Naive thymus-derived CD4-positive, alpha-beta T cell (primary cell): ENCODE measurements at regions not wholly inside any gene's neighbourhood (a gene's known extent, or its start where the extent isn't known, plus 50 kb on each side); places are given as distances from the start of the nearest gene placed in this dataset.
"Not testable (repeated sequence)": the region's sequence is repeated elsewhere in the genome, so short reads cannot be mapped to it uniquely, and the experiment has no call there.

Experiments used
- ATAC-seq: fragments of 150-1000 bp; cut with Tn5 transposase; 2 replicates; pipeline ENCODE4 v1.10.0; 2021; ENCODE audit warnings: mild to moderate bottlenecking, moderate library complexity
- CTCF ChIA-PET: fragments of 350-600 bp; sonication (Branson Sonifier 250); formaldehyde crosslinking; loops from one replicate; lab custom pipeline; 2021; ENCODE audit warnings: antibody characterized with exemption; lab: Charles Lee
- POLR2A ChIA-PET: fragments of 350-600 bp; sonication (Branson Sonifier 250); formaldehyde crosslinking; loops from one replicate; lab custom pipeline; 2021; ENCODE audit warnings: antibody characterized with exemption, inconsistent platforms; lab: Charles Lee
- DNase-seq, 9 donors: peaks; one replicate each; pipeline versions ENCODE4 v3.0.0 to v3.0.0-alpha.2; 2020 to 2022; ENCODE audit warnings: mixed read lengths in 1 of 9
- H3K27ac ChIP-seq: one replicate; pipeline ENCODE4 v1.7.0; 2013; ENCODE audit warnings: mild to moderate bottlenecking, low read depth, low read length, moderate library complexity
- H3K27me3 ChIP-seq, 2 donors: one replicate each; pipeline ENCODE4 v1.7.0; 2013; ENCODE audit warnings: low read length in 2 of 2, mild to moderate bottlenecking in 2 of 2, moderate library complexity in 2 of 2; ENCODE audit not compliant: control insufficient read depth in 2 of 2, insufficient read depth in 2 of 2
- H3K36me3 ChIP-seq, 3 experiments: 1 replicate in 2 of 3; 2 replicates in 1 of 3; pipeline ENCODE4 v1.7.0; 2013; ENCODE audit warnings: low read length in 3 of 3, mild to moderate bottlenecking in 3 of 3, moderate library complexity in 1 of 3; ENCODE audit not compliant: insufficient read depth in 3 of 3, control insufficient read depth in 2 of 3
- H3K4me1 ChIP-seq, 2 donors: one replicate each; pipeline ENCODE4 v1.7.0; 2013; ENCODE audit warnings: low read length in 2 of 2, mild to moderate bottlenecking in 2 of 2, moderate library complexity in 1 of 2; ENCODE audit not compliant: control insufficient read depth in 2 of 2, insufficient read depth in 2 of 2
- H3K4me3 ChIP-seq: 2 replicates; pipeline ENCODE4 v1.7.0; 2013; ENCODE audit warnings: mild to moderate bottlenecking, low read length
- H3K9me3 ChIP-seq, 3 experiments: 1 replicate in 2 of 3; 2 replicates in 1 of 3; pipeline ENCODE4 v1.7.0; 2013; ENCODE audit warnings: low read length in 3 of 3; ENCODE audit not compliant: control insufficient read depth in 2 of 3
- H3K27ac Mint-ChIP-seq, 9 donors: one replicate each; pipeline ENCODE4 v1.8.0; 2020 to 2022; ENCODE audit warnings: mixed read lengths in 9 of 9, mild to moderate bottlenecking in 8 of 9, moderate library complexity in 5 of 9, inconsistent platforms in 2 of 9
- H3K27me3 Mint-ChIP-seq, 5 donors: one replicate each; pipeline ENCODE4 v1.8.0; 2021 to 2022; ENCODE audit warnings: mixed read lengths in 5 of 5, mild to moderate bottlenecking in 1 of 5
- H3K36me3 Mint-ChIP-seq, 5 donors: one replicate each; pipeline ENCODE4 v1.8.0; 2020 to 2022; ENCODE audit warnings: mixed read lengths in 5 of 5, mild to moderate bottlenecking in 3 of 5, inconsistent platforms in 1 of 5
- H3K4me1 Mint-ChIP-seq, 7 donors: one replicate each; pipeline ENCODE4 v1.8.0; 2020 to 2022; ENCODE audit warnings: mixed read lengths in 7 of 7, mild to moderate bottlenecking in 3 of 7, inconsistent platforms in 1 of 7
- H3K4me3 Mint-ChIP-seq, 10 donors: one replicate each; pipeline ENCODE4 v1.8.0; 2020 to 2022; ENCODE audit warnings: mild to moderate bottlenecking in 10 of 10, mixed read lengths in 10 of 10, moderate library complexity in 6 of 10, inconsistent platforms in 2 of 10
- H3K9me3 Mint-ChIP-seq, 11 donors: one replicate each; pipeline ENCODE4 v1.8.0; 2020 to 2022; ENCODE audit warnings: mixed read lengths in 11 of 11, mild to moderate bottlenecking in 4 of 11, inconsistent platforms in 1 of 11, moderate library complexity in 1 of 11
- intact Hi-C, 2 donors: fragments of 100-400 bp; cut with micrococcal nuclease; formaldehyde crosslinking; loops; one replicate each; pipeline ENCODE4 v1.15.1; 2023

GRCh38 chrX:140088438-140088837 is 123.1 kb upstream of the CXorf66 start:
- CTCF ChIA-PET: no interaction called here
- ATAC-seq: no peak
- H3K4me1 Mint-ChIP-seq: peaks cover 0 to 3% (median 0%) of the 10 kb centered on the region in 7 donors
- intact Hi-C loops: no loop called here
- no peaks in the 10 kb centered on the region for H3K36me3 ChIP-seq
- H3K9me3 Mint-ChIP-seq: no peaks in the 10 kb centered on the region
- no peaks in the 10 kb centered on the region for H3K4me1 ChIP-seq
- no peaks in the 10 kb centered on the region for H3K36me3 Mint-ChIP-seq
- POLR2A ChIA-PET: no interaction called here
- H3K9me3 ChIP-seq: no peaks in the 10 kb centered on the region
- H3K4me3 ChIP-seq: no peak overlapping the region
- H3K27me3 Mint-ChIP-seq: peaks cover 5 to 29% (median 18%) of the 10 kb centered on the region in 5 donors
- DNase-seq: no peak
- no peak overlapping the region for H3K27ac ChIP-seq
- H3K27ac Mint-ChIP-seq: no peak overlapping the region
- no peaks in the 10 kb centered on the region for H3K27me3 ChIP-seq
- H3K4me3 Mint-ChIP-seq: no peak overlapping the region

GRCh38 chrX:140087875-140088274 is 122.6 kb upstream of the CXorf66 start:
- CTCF ChIA-PET: no interaction called here
- H3K27me3 Mint-ChIP-seq: peaks cover 6 to 29% (median 17%) of the 10 kb centered on the region in 5 donors
- POLR2A ChIA-PET: no interaction called here

GRCh38 chrX:140086691-140087090 is 121.4 kb upstream of the CXorf66 start:
- Histone ChIP-seq H3K9me3 (no peaks in the 10 kb centered on the region), H3K27ac (no peak overlapping the region), H3K4me3 (no peak overlapping the region), H3K36me3 (no peaks in the 10 kb centered on the region), H3K27me3 (no peaks in the 10 kb centered on the region), H3K4me1 (no peaks in the 10 kb centered on the region)
- CTCF ChIA-PET: no interaction called here
- H3K27ac Mint-ChIP-seq: no peak overlapping the region
- DNase-seq (no peak), ATAC-seq (no peak)
- no peaks in the 10 kb centered on the region for H3K9me3 Mint-ChIP-seq
- no peak overlapping the region for H3K4me3 Mint-ChIP-seq
- H3K27me3 Mint-ChIP-seq: peaks cover 0 to 24% (median 13%) of the 10 kb centered on the region in 5 donors
- POLR2A ChIA-PET: no interaction called here
- H3K36me3 Mint-ChIP-seq: no peaks in the 10 kb centered on the region
- no peaks in the 10 kb centered on the region for H3K4me1 Mint-ChIP-seq
- intact Hi-C loops: no loop called here

More at GRCh38 chrX:140087875-140088274, 122.6 kb upstream of the CXorf66 start:
- Mint-ChIP-seq H3K4me3 (no peak overlapping the region), H3K4me1 (peaks cover 0 to 3% (median 0%) of the 10 kb centered on the region in 7 donors), H3K27ac (no peak overlapping the region), H3K9me3 (no peaks in the 10 kb centered on the region), H3K36me3 (no peaks in the 10 kb centered on the region)
- H3K4me3 ChIP-seq: no peak overlapping the region
- no peaks in the 10 kb centered on the region for H3K27me3 ChIP-seq
- ATAC-seq (no peak), DNase-seq (no peak)
- no peaks in the 10 kb centered on the region for H3K9me3 ChIP-seq
- no peaks in the 10 kb centered on the region for H3K4me1 ChIP-seq
- no peak overlapping the region for H3K27ac ChIP-seq
- intact Hi-C loops: no loop called here
- H3K36me3 ChIP-seq: no peaks in the 10 kb centered on the region

GRCh38 chrX:140074851-140075250 is 109.5 kb upstream of the CXorf66 start:
- H3K9me3 ChIP-seq, H3K36me3 ChIP-seq, H3K4me1 Mint-ChIP-seq, H3K27me3 Mint-ChIP-seq, H3K9me3 Mint-ChIP-seq, H3K36me3 Mint-ChIP-seq, DNase-seq, H3K4me1 ChIP-seq, H3K27me3 ChIP-seq, CTCF ChIA-PET, intact Hi-C loops, POLR2A ChIA-PET, H3K4me3 ChIP-seq, H3K27ac ChIP-seq, H3K4me3 Mint-ChIP-seq, ATAC-seq, H3K27ac Mint-ChIP-seq: not testable (repeated sequence)

- CTCF ChIA-PET: no interaction called here
- H3K4me1 ChIP-seq: no peaks in the 10 kb centered on the region
- H3K36me3 ChIP-seq: no peaks in the 10 kb centered on the region
- Mint-ChIP-seq H3K36me3 (no peaks in the 10 kb centered on the region), H3K4me1 (no peaks in the 10 kb centered on the region), H3K9me3 (peaks cover 0 to 1% (median 0%) of the 10 kb centered on the region in 11 donors), H3K27me3 (no peaks in the 10 kb centered on the region), H3K27ac (no peak overlapping the region), H3K4me3 (no peak overlapping the region)
- H3K27ac ChIP-seq: no peak overlapping the region
- no peaks in the 10 kb centered on the region for H3K27me3 ChIP-seq
- intact Hi-C loops: no loop called here
- no peak overlapping the region for H3K4me3 ChIP-seq
- no peaks in the 10 kb centered on the region for H3K9me3 ChIP-seq
- DNase-seq (no peak), ATAC-seq (no peak)
- POLR2A ChIA-PET: no interaction called here
These were observed 105.7 kb upstream of the CXorf66 start for GRCh38 chrX:140071037-140071436.

- H3K4me3 ChIP-seq: no peak overlapping the region
- intact Hi-C loops: no loop called here
These were observed 100.8 kb upstream of the CXorf66 start for GRCh38 chrX:140065961-140066662.

GRCh38 chrX:140064993-140065392 is 99.7 kb upstream of the CXorf66 start:
- H3K27ac Mint-ChIP-seq: no peak overlapping the region
- H3K36me3 ChIP-seq: no peaks in the 10 kb centered on the region
- H3K4me3 ChIP-seq: no peak overlapping the region
- no peak overlapping the region for H3K4me3 Mint-ChIP-seq
- no peaks in the 10 kb centered on the region for H3K36me3 Mint-ChIP-seq
- intact Hi-C loops: no loop called here
- ChIA-PET POLR2A (no interaction called here), CTCF (no interaction called here)
- no peaks in the 10 kb centered on the region for H3K27me3 ChIP-seq
- H3K9me3 Mint-ChIP-seq: peaks cover 0 to 1% (median 0%) of the 10 kb centered on the region in 11 donors
- peaks cover 0 to 2% (median 0%) of the 10 kb centered on the region in 7 donors for H3K4me1 Mint-ChIP-seq
- DNase-seq: no peak
- ATAC-seq: no peak
- no peak overlapping the region for H3K27ac ChIP-seq
- H3K27me3 Mint-ChIP-seq: no peaks in the 10 kb centered on the region
- H3K4me1 ChIP-seq: no peaks in the 10 kb centered on the region
- no peaks in the 10 kb centered on the region for H3K9me3 ChIP-seq

More at GRCh38 chrX:140065961-140066662, 100.8 kb upstream of the CXorf66 start:
- H3K27ac ChIP-seq: no peak overlapping the region
- no peaks in the 10 kb centered on the region for H3K27me3 ChIP-seq
- H3K27ac Mint-ChIP-seq: no peak overlapping the region
- H3K36me3 ChIP-seq: no peaks in the 10 kb centered on the region
- H3K4me3 Mint-ChIP-seq: no peak overlapping the region
- no peak for ATAC-seq
- H3K36me3 Mint-ChIP-seq: no peaks in the 10 kb centered on the region
- CTCF ChIA-PET: no interaction called here
- H3K9me3 Mint-ChIP-seq: peaks cover 0 to 3% (median 0%) of the 10 kb centered on the region in 11 donors
- H3K4me1 ChIP-seq: no peaks in the 10 kb centered on the region
- no peaks in the 10 kb centered on the region for H3K4me1 Mint-ChIP-seq
- no peak for DNase-seq
- H3K27me3 Mint-ChIP-seq: no peaks in the 10 kb centered on the region
- H3K9me3 ChIP-seq: no peaks in the 10 kb centered on the region
- POLR2A ChIA-PET: no interaction called here
